ENCODE measurements at regions not wholly inside any gene's neighbourhood (a gene's known extent, or its start where the extent isn't known, plus 50 kb on each side); places are given as distances from the start of the nearest gene placed in this dataset.
"Not testable (repeated sequence)": the region's sequence is repeated elsewhere in the genome, so short reads cannot be mapped to it uniquely, and the experiment has no call there.

- H4K20me1 ChIP-seq = no peaks in the 10 kb centered on the region
- no peaks in the 10 kb centered on the region for H3K4me1 ChIP-seq
- H3K27me3 ChIP-seq = no peaks in the 10 kb centered on the region
- no peak overlapping the region for H3K9ac ChIP-seq
- H3K4me2 ChIP-seq = no peak overlapping the region
- H3K9me3 ChIP-seq (replicated peaks in 1 of 11) = no peaks in the 10 kb centered on the region
- no peaks in the 10 kb centered on the region for H3K36me3 ChIP-seq
- no peak overlapping the region for H3K4me3 ChIP-seq
- no peak for TF ChIP-seq Cebpa-rat (IDR thresholded peaks at IDR 0.05)
- no peak overlapping the region for H3K27ac ChIP-seq
Measured at GRCh38 chr3:6392123-6392522, 468.8 kb upstream of the GRM7 start.

GRCh38 chr3:6394944-6395343, 466.0 kb upstream of the GRM7 start:
- Histone ChIP-seq H3K4me2 (no peak overlapping the region), H3K9me3 (replicated peaks in 1 of 11) (no peaks in the 10 kb centered on the region), H3K4me3 (no peak overlapping the region), H3K9ac (no peak overlapping the region), H3K4me1 (no peaks in the 10 kb centered on the region), H4K20me1 (no peaks in the 10 kb centered on the region), H3K36me3 (no peaks in the 10 kb centered on the region), H3K27ac (no peak overlapping the region), H3K27me3 (no peaks in the 10 kb centered on the region)
- TF ChIP-seq Cebpa-rat (IDR thresholded peaks at IDR 0.05) = no peak

- Histone ChIP-seq H3K9me3 (replicated peaks in 1 of 11) (no peaks in the 10 kb centered on the region), H3K9ac (no peak overlapping the region), H3K27me3 (no peaks in the 10 kb centered on the region), H3K4me3 (no peak overlapping the region), H3K4me2 (no peak overlapping the region), H3K4me1 (no peaks in the 10 kb centered on the region), H3K27ac (no peak overlapping the region), H4K20me1 (no peaks in the 10 kb centered on the region), H3K36me3 (no peaks in the 10 kb centered on the region)
- TF ChIP-seq Cebpa-rat (IDR thresholded peaks at IDR 0.05) = no peak
Measured at GRCh38 chr3:6396631-6397030, 464.3 kb upstream of the GRM7 start.

DNA sequence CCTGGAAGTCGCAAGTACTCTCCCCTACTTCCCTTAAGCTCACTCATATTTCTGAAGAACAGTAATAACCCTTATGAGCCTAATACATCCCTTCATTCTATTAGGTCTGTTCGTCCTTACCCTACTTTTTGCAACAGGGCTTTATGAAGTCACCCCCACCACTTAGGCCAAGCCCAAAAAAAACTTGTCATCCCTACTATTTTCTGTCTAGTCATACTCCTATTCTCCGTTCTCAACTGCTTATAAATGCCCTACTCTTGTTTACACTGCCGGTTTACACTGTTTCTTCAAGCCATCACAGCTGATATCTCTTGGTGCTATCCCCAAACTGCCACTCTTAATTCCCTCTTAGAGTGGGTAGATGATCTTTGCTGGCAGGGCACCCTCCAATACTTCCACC, 458.2 kb upstream of the GRM7 start:
- H3K4me1 ChIP-seq, H3K36me3 ChIP-seq, H4K20me1 ChIP-seq: not testable (repeated sequence)

DNA sequence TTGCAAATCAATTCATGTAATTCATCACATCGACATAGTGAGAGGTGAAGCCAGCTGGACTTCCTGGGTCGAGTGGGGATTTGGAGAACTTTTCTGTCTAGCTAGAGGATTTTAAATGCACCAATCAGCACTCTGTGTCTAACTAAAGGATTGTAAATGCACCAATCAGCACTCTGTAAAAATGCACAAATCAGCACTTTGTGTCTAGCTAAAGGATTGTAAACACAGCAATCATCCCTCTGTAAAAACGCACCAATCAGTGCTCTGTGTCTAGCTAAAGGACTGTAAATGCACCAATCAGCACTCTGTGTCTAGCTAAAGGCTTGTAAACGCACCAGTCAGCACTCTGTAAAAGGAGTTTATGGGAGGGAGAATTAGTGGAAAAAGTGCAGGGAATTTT, 454.0 kb upstream of the GRM7 start:
- not testable (repeated sequence) for H3K27me3 ChIP-seq, H3K4me3 ChIP-seq, H3K4me1 ChIP-seq, H3K4me2 ChIP-seq, H3K27ac ChIP-seq, H3K9ac ChIP-seq, H3K36me3 ChIP-seq, H4K20me1 ChIP-seq
- H3K9me3 ChIP-seq (replicated peaks in 1 of 11) = peaks cover 0 to 11% (median 0%) of the 10 kb centered on the region in 11 experiments; a peak in 3 of 22 replicates

More for the DNA sequence above, 458.2 kb upstream of the GRM7 start:
- H3K27me3 ChIP-seq, H3K27ac ChIP-seq, H3K4me2 ChIP-seq, H3K4me3 ChIP-seq, H3K9ac ChIP-seq: not testable (repeated sequence)
- H3K9me3 ChIP-seq (replicated peaks in 1 of 11) = peaks cover 0 to 11% (median 0%) of the 10 kb centered on the region in 11 experiments; a peak in 3 of 22 replicates

DNA sequence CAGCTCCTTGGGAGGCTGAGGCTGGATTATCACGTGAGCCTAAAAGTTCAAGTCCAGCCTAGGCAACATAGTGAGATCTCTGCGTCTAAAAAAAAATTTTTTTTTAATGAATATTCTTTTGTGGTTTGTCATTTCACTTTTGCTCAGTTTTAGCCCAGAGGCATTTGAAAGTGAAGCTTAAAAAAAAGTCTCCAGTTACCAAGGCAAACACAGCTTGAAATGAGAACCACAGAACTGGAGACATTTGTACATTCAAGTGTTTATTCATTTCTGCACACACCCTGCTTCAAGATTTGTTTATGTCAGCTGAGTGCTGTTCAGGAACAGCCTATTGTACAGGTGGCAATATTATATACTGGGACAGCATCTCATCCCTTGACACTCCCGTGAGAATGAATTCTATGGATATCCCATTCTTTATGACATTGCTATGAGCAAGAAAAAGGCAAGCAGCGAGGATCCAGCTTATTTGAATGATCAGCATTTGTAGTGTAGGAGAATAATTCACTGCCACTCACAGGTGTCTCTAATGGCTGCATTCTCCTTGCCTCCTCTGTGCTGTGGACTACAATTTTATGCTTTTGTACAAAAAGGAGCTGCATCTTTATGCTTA, 444.8 kb upstream of the GRM7 start:
- Histone ChIP-seq H3K36me3 (no peaks in the 10 kb centered on the region), H4K20me1 (no peaks in the 10 kb centered on the region), H3K9me3 (replicated peaks in 1 of 11) (no peaks in the 10 kb centered on the region), H3K27ac (no peak overlapping the region), H3K4me1 (no peaks in the 10 kb centered on the region), H3K9ac (no peak overlapping the region), H3K4me2 (no peak overlapping the region), H3K27me3 (no peaks in the 10 kb centered on the region), H3K4me3 (no peak overlapping the region)
- TF ChIP-seq Cebpa-rat (IDR thresholded peaks at IDR 0.05) = no peak

DNA sequence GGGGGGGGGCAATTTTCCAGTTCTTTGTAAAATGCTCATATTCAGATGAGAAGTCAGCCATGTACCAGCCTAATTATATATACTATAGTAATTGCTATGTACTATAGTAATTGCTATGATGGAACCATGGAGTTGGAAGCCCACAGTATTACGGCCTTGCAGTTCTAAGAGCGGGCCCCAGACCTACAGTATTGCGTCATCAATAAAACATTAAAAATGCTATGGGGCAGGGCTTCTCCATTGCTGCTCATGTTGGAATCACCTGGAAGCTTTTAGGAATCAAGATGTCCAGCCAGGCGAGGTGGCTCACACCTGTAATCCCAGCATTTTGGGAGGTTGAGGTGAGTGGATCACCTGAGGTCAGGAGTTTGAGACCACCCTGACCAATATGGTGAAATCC, 443.7 kb upstream of the GRM7 start:
- TF ChIP-seq Cebpa-rat (IDR thresholded peaks at IDR 0.05) = peak in 3 of 11 experiments; percentile 33 to 71 (median 39); a peak in 3 of 22 replicates
- no peaks in the 10 kb centered on the region for H3K9me3 ChIP-seq (replicated peaks in 1 of 11)
- H3K9ac ChIP-seq = no peak overlapping the region
- no peak overlapping the region for H3K4me2 ChIP-seq
- no peaks in the 10 kb centered on the region for H3K4me1 ChIP-seq
- H4K20me1 ChIP-seq = no peaks in the 10 kb centered on the region
- no peaks in the 10 kb centered on the region for H3K36me3 ChIP-seq
- H3K27me3 ChIP-seq = no peaks in the 10 kb centered on the region
- H3K27ac ChIP-seq = no peak overlapping the region
- H3K4me3 ChIP-seq = no peak overlapping the region

DNA sequence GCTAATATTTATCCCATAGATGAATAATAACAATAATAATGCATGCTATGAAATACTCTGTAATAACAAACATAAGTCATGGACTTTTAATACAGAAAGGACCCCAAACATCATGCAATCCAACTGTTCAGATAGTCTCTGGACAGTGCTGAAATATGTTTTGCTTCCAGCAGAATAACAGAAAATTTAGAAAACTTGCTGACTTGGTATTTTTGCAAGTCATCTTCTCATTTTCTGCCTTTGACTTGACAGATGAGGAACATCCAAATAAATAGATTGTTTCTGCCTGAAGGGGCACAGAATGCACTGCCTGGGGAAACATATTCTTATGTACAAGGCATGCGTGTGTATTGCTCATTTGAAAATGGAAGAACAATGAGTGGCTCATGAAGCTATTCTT, 442.4 kb upstream of the GRM7 start:
- Histone ChIP-seq H3K27me3 (no peaks in the 10 kb centered on the region), H3K4me2 (no peak overlapping the region), H3K4me1 (no peaks in the 10 kb centered on the region), H3K9me3 (replicated peaks in 1 of 11) (peaks cover 0 to 5% (median 3%) of the 10 kb centered on the region in 11 experiments; a peak in 8 of 22 replicates), H3K4me3 (no peak overlapping the region), H3K27ac (no peak overlapping the region), H3K9ac (no peak overlapping the region), H3K36me3 (no peaks in the 10 kb centered on the region), H4K20me1 (no peaks in the 10 kb centered on the region)
- TF ChIP-seq Cebpa-rat (IDR thresholded peaks at IDR 0.05) = no peak

DNA sequence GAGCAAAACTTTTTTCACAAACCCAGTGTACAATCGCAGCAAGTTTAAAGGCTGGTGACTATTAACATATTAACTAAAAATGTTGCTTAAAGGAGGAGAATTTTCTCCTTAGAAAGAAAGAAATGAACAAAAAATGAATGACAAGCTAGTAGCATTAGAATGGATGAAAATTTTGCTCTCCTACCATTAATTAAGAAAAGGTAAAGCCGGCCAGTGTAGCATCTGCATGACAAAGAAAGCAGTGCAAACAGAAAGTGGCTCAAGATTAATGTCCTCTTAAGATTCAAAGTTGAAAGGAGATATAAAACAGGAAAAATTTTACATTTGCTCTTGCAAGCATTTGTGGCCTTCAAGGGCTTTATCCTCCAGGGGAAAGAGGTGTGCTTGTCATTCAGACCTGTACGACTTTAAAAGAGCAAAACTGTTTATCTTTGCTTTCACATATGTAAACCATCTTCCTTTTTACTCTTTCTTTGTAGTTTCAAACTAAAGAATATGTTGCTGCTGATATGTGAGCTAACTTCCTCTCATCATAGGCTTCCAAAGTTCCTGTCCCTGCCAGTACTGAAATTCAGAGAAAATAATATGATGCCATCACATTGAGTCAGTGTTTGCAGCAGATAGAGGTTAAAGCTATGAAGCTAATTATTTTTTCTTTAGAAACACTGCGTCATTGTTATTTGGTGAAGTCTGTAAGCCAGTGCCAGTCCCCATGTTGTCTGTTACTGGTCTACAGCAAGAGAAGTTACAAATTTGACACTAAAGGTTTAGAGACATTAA, 439.1 kb upstream of the GRM7 start:
- H3K4me1 ChIP-seq = no peaks in the 10 kb centered on the region
- H3K9ac ChIP-seq = no peak overlapping the region
- H3K4me3 ChIP-seq = no peak overlapping the region
- H3K27me3 ChIP-seq = no peaks in the 10 kb centered on the region
- no peak for TF ChIP-seq Cebpa-rat (IDR thresholded peaks at IDR 0.05)
- no peaks in the 10 kb centered on the region for H3K36me3 ChIP-seq
- H3K27ac ChIP-seq = no peak overlapping the region
- no peak overlapping the region for H3K4me2 ChIP-seq
- peaks cover 20 to 37% (median 28%) of the 10 kb centered on the region in 11 experiments for H3K9me3 ChIP-seq (replicated peaks in 1 of 11)
- H4K20me1 ChIP-seq = no peaks in the 10 kb centered on the region

GRCh38 chr3:6425289-6425820, 435.6 kb upstream of the GRM7 start:
- no peak overlapping the region for H3K9ac ChIP-seq
- no peak overlapping the region for H3K4me3 ChIP-seq
- H3K4me2 ChIP-seq = no peak overlapping the region
- H4K20me1 ChIP-seq = no peaks in the 10 kb centered on the region
- no peaks in the 10 kb centered on the region for H3K4me1 ChIP-seq
- no peak for TF ChIP-seq Cebpa-rat (IDR thresholded peaks at IDR 0.05)
- no peaks in the 10 kb centered on the region for H3K36me3 ChIP-seq
- no peak overlapping the region for H3K27ac ChIP-seq
- peaks cover 20 to 37% (median 28%) of the 10 kb centered on the region in 11 experiments for H3K9me3 ChIP-seq (replicated peaks in 1 of 11)
- no peaks in the 10 kb centered on the region for H3K27me3 ChIP-seq

DNA sequence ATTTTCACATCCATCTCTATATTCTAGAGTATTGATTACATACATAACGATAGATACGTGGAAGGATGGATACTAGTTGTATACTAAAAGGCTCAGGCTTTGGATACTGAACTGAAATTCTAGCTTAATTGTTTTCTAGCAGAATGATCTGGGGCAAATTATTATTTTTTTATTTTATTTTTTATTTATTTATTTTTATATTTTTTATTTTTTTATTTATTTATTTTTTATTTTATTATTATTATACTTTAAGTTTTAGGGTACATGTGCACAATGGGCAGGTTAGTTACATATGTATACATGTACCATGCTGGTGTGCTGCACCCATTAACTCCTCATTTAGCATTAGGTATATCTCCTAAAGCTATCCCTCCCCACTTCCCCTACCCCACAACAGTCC, 432.6 kb upstream of the GRM7 start:
- not testable (repeated sequence) for H3K9ac ChIP-seq, H4K20me1 ChIP-seq, H3K4me3 ChIP-seq, H3K27ac ChIP-seq, H3K4me1 ChIP-seq, H3K4me2 ChIP-seq, H3K36me3 ChIP-seq, H3K27me3 ChIP-seq
- H3K9me3 ChIP-seq (replicated peaks in 1 of 11) = peaks cover 20 to 35% (median 25%) of the 10 kb centered on the region in 11 experiments

Measured in BLaER1 treated with 17β-estradiol and CSF1 and Interleukin-3, amounts not matched to agents 10 nM and 100 nM (cell line).